DOHH2 (cell line): ENCODE measurements at regions not wholly inside any gene's neighbourhood (a gene's known extent, or its start where the extent isn't known, plus 50 kb on each side); places are given as distances from the start of the nearest gene placed in this dataset.
A peak's percentile ranks its signal among the peaks of the same experiment; 100 is the strongest.

Experiments
- H3F3A ChIP-seq: fragments of 200-600 bp; sonication (generic), shearing (Covaris generic); 2 replicates; pipeline ENCODE4 v1.6.0; 2016; ENCODE audit warnings: antibody characterized with exemption, mild to moderate bottlenecking; ENCODE audit not compliant: control insufficient read depth, insufficient read depth
- H3K27ac ChIP-seq: fragments of 200-600 bp; sonication (generic); 2 replicates; pipeline ENCODE4 v1.5.1; 2014; ENCODE audit warnings: low read depth, mild to moderate bottlenecking, low read length, moderate library complexity
- H3K27me3 ChIP-seq: fragments of 200-600 bp; sonication (generic); 2 replicates; pipeline ENCODE4 v1.6.1; 2014; ENCODE audit warnings: mild to moderate bottlenecking, low read length, mixed read lengths; ENCODE audit not compliant: control insufficient read depth
- H3K36me3 ChIP-seq: fragments of 200-600 bp; sonication (generic); 2 replicates; pipeline ENCODE4 v1.6.1; 2014; ENCODE audit warnings: mild to moderate bottlenecking, low read length, moderate library complexity, mixed read lengths; ENCODE audit not compliant: control insufficient read depth
- H3K4me1 ChIP-seq: fragments of 200-600 bp; sonication (generic); 2 replicates; pipeline ENCODE4 v1.6.1; 2014; ENCODE audit warnings: mild to moderate bottlenecking, low read length, mixed read lengths; ENCODE audit not compliant: control insufficient read depth
- H3K4me2 ChIP-seq: fragments of 200-600 bp; sonication (generic); 2 replicates; pipeline ENCODE4 v1.6.0; 2014; ENCODE audit warnings: mild to moderate bottlenecking, low read length, moderate library complexity
- H3K4me3 ChIP-seq: fragments of 200-600 bp; sonication (generic); 2 replicates; pipeline ENCODE4 v1.5.1; 2014; ENCODE audit warnings: mild to moderate bottlenecking, low read length, mixed read lengths
- H3K79me2 ChIP-seq: fragments of 200-600 bp; sonication (generic); 2 replicates; pipeline ENCODE4 v1.6.1; 2014; ENCODE audit warnings: mild to moderate bottlenecking, low read length, mixed read lengths; ENCODE audit not compliant: control insufficient read depth
- H3K9me2 ChIP-seq: fragments of 200-600 bp; sonication (generic); replicated peaks from 2 replicates; pipeline ENCODE4 v1.6.1; 2014; ENCODE audit warnings: mild to moderate bottlenecking, low read length, mixed read lengths; ENCODE audit not compliant: control insufficient read depth
- H3K9me3 ChIP-seq: fragments of 200-600 bp; sonication (generic); 2 replicates; pipeline ENCODE4 v1.6.1; 2014; ENCODE audit warnings: antibody characterized with exemption, low read length, mixed read lengths; ENCODE audit not compliant: control insufficient read depth, insufficient read depth
- H4K20me1 ChIP-seq: fragments of 200-600 bp; sonication (generic); 2 replicates; pipeline ENCODE4 v1.6.0; 2014; ENCODE audit warnings: low read depth, mild to moderate bottlenecking, antibody characterized with exemption, low read length, moderate library complexity; ENCODE audit not compliant: control insufficient read depth, insufficient read depth
- EZH2phosphoT487 ChIP-seq: fragments of 200-600 bp; sonication (generic); IDR thresholded peaks from 2 replicates; pipeline ENCODE4 v1.6.1; 2017; ENCODE audit warnings: borderline replicate concordance, mild to moderate bottlenecking, antibody characterized with exemption, low read length, moderate library complexity, mixed read lengths
- TF ChIP-seq, protein P1 (sequence below): fragments of 200-600 bp; sonication (generic); IDR thresholded peaks from one replicate; pipeline ENCODE4 v1.5.1; 2014; ENCODE audit warnings: antibody characterized with exemption, mild to moderate bottlenecking, low read depth, low read length; ENCODE audit not compliant: poor library complexity, severe bottlenecking

DNA sequence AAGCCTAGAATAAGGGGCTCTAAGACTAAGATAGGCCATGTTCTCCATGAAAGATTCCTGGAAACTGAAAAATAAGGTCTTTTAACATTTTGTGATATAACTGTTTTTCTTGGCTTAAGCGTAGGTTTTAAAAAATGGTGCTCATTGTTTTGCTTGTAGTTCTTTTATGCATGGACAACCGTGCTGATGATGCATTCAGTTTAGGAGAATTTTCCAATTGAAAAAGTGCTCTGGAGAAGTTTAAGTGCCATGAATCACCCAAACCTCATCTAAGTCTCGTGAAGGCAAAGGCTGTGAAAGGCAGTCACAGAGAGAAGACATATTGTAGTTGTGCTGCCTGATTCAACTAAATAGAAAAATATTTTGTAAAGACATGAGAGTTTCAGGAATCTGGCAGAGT, 111.8 kb upstream of the GAREM1 start:
- no peaks in the 10 kb centered on the region for H3K9me3 ChIP-seq
- no peak overlapping the region for H3K27ac ChIP-seq
- no peaks in the 10 kb centered on the region for H3K27me3 ChIP-seq
- no peaks in the 10 kb centered on the region for H3F3A ChIP-seq
- no peak overlapping the region for H3K4me2 ChIP-seq
- no peaks in the 10 kb centered on the region for H3K36me3 ChIP-seq
- no peaks in the 10 kb centered on the region for H4K20me1 ChIP-seq
- no peaks in the 10 kb centered on the region for H3K4me1 ChIP-seq
- TF ChIP-seq, protein P1, sequence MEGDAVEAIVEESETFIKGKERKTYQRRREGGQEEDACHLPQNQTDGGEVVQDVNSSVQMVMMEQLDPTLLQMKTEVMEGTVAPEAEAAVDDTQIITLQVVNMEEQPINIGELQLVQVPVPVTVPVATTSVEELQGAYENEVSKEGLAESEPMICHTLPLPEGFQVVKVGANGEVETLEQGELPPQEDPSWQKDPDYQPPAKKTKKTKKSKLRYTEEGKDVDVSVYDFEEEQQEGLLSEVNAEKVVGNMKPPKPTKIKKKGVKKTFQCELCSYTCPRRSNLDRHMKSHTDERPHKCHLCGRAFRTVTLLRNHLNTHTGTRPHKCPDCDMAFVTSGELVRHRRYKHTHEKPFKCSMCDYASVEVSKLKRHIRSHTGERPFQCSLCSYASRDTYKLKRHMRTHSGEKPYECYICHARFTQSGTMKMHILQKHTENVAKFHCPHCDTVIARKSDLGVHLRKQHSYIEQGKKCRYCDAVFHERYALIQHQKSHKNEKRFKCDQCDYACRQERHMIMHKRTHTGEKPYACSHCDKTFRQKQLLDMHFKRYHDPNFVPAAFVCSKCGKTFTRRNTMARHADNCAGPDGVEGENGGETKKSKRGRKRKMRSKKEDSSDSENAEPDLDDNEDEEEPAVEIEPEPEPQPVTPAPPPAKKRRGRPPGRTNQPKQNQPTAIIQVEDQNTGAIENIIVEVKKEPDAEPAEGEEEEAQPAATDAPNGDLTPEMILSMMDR: no peak
- TF ChIP-seq EZH2phosphoT487: no peak
- no peaks in the 10 kb centered on the region for H3K79me2 ChIP-seq
- H3K4me3 ChIP-seq: no peak overlapping the region
- no peaks in the 10 kb centered on the region for H3K9me2 ChIP-seq

DNA sequence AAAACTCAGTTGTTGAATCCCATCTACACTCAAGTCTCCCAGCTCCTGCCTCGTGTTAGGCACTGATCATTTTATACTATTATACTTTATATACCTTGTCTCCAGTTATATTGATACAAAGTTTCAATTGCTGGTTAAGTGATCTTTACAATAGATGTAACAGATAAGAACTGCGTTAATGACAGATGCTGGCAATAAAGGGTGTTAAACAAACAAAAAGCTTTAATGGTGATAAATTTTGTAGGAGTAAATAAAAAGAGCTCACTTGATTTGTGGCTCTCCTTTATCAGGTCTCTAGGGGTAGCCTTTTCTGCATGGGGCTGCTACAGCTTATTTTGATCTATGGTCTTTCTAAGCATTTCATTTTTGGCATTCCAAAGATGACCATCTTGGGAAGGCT, 106.9 kb upstream of the GAREM1 start:
- Histone ChIP-seq H3F3A (no peaks in the 10 kb centered on the region), H3K79me2 (no peaks in the 10 kb centered on the region), H3K9me2 (no peaks in the 10 kb centered on the region), H3K27me3 (no peaks in the 10 kb centered on the region), H3K4me1 (no peaks in the 10 kb centered on the region), H3K27ac (no peak overlapping the region), H4K20me1 (no peaks in the 10 kb centered on the region), H3K36me3 (no peaks in the 10 kb centered on the region), H3K4me3 (no peak overlapping the region), H3K9me3 (no peaks in the 10 kb centered on the region), H3K4me2 (no peak overlapping the region)
- TF ChIP-seq EZH2phosphoT487: no peak
- TF ChIP-seq, protein P1: no peak

GRCh38 chr18:32576296-32576916, 105.7 kb upstream of the GAREM1 start:
- H4K20me1 ChIP-seq: no peaks in the 10 kb centered on the region
- TF ChIP-seq, protein P1: peak; percentile 67
- TF ChIP-seq EZH2phosphoT487: no peak
- no peaks in the 10 kb centered on the region for H3K9me3 ChIP-seq
- peak overlapping the region; percentile 54 for H3K4me2 ChIP-seq
- no peaks in the 10 kb centered on the region for H3K36me3 ChIP-seq
- peak overlapping the region; percentile 40 for H3K4me3 ChIP-seq
- H3K4me1 ChIP-seq: no peaks in the 10 kb centered on the region
- no peaks in the 10 kb centered on the region for H3K27me3 ChIP-seq
- H3F3A ChIP-seq: no peaks in the 10 kb centered on the region
- H3K27ac ChIP-seq: no peak overlapping the region
- H3K9me2 ChIP-seq: no peaks in the 10 kb centered on the region
- no peaks in the 10 kb centered on the region for H3K79me2 ChIP-seq
